GM12878 (cell line): ENCODE measurements at regions not wholly inside any gene's neighbourhood (a gene's known extent, or its start where the extent isn't known, plus 50 kb on each side); places are given as distances from the start of the nearest gene placed in this dataset.
A peak's percentile ranks its signal among the peaks of the same experiment; 100 is the strongest.

ENCODE experiments used
- ATAC-seq: fragments of 200-7000 bp; cut with Tn5 transposase; 3 replicates; pipeline ENCODE4 v1.9.1; 2020; ENCODE audit warnings: mild to moderate bottlenecking, moderate library complexity
- BruUV-seq: library from RNA; stranded (reverse); fragments of 400-500 nt; replicated peaks from 2 replicates; lab custom pipeline; 2021; lab: Mats Ljungman, UMichigan
- CTCF ChIA-PET: fragments of 300-600 bp; sonication (Branson Sonifier 250); formaldehyde crosslinking; extraction: SDS; loops from one replicate; lab custom pipeline; 2021; ENCODE audit warnings: inconsistent platforms; lab: Yijun Ruan, JAX
- POLR2A ChIA-PET: fragments of 350-600 bp; formaldehyde crosslinking; extraction: SDS; loops from one replicate; lab custom pipeline; 2021; ENCODE audit warnings: inconsistent platforms; lab: Charles Lee
- RAD21 ChIA-PET: fragments of 300-600 bp; sonication (Branson Sonifier 250); formaldehyde crosslinking; loops from one replicate; lab custom pipeline; 2023; ENCODE audit warnings: antibody characterized with exemption; ENCODE audit not compliant: unreplicated experiment; lab: Charles Lee
- SMC1A ChIA-PET: fragments of 300-600 bp; sonication (Branson Sonifier 250); formaldehyde crosslinking; loops from one replicate; lab custom pipeline; 2023; ENCODE audit not compliant: unreplicated experiment, uncharacterized antibody; lab: Charles Lee
- DNase-seq: peaks from one replicate; pipeline ENCODE4 v3.0.0-alpha.2; 2011; ENCODE audit warnings: low read depth, low spot score
- FAIRE-seq: peaks from 3 replicates; lab custom pipeline; 2011; peaks lifted over from hg19 to GRCh38; lab: Jason Lieb, UNC
- H2AFZ ChIP-seq: 2 replicates; pipeline ENCODE4 v1.6.0; 2011; ENCODE audit warnings: low read depth, low read length, control low read depth; ENCODE audit not compliant: control insufficient read depth
- H3K27ac ChIP-seq: 2 replicates; pipeline ENCODE4 v1.5.1; 2011; ENCODE audit warnings: control low read depth; ENCODE audit not compliant: control insufficient read depth, insufficient read depth
- H3K27me3 ChIP-seq, 2 experiments: replicated peaks in 1 of 2; 2 replicates each; pipeline versions ENCODE4 v1.6.0 to v1.6.1; 2011; ENCODE audit warnings: low read length in 1 of 2; ENCODE audit not compliant: control insufficient read depth in 2 of 2, insufficient read depth in 2 of 2
- H3K36me3 ChIP-seq, 2 experiments: 2 replicates each; pipeline ENCODE4 v1.5.1; 2011; ENCODE audit warnings: low read length in 1 of 2; ENCODE audit not compliant: control insufficient read depth in 2 of 2, insufficient read depth in 2 of 2
- H3K4me1 ChIP-seq: 2 replicates; pipeline ENCODE4 v1.6.1; 2011; ENCODE audit warnings: mild to moderate bottlenecking, low read length, moderate library complexity, mixed read lengths; ENCODE audit not compliant: control insufficient read depth, insufficient read depth
- H3K4me2 ChIP-seq: 2 replicates; pipeline ENCODE4 v1.6.0; 2011; ENCODE audit warnings: control low read depth; ENCODE audit not compliant: control insufficient read depth, insufficient read depth
- H3K4me3 ChIP-seq: fragments of 200-600 bp; sonication (generic); 2 replicates; pipeline ENCODE4 v1.5.1; 2016
- H3K79me2 ChIP-seq: 2 replicates; pipeline ENCODE4 v1.6.0; 2011; ENCODE audit warnings: low read length; ENCODE audit not compliant: control insufficient read depth, insufficient read depth
- H3K9ac ChIP-seq: 2 replicates; pipeline ENCODE4 v1.8.0; 2011; ENCODE audit warnings: low read length, control low read depth, mixed read lengths; ENCODE audit not compliant: control insufficient read depth, insufficient read depth
- H3K9me3 ChIP-seq: replicated peaks from 3 replicates; pipeline ENCODE4 v1.5.1; 2011; ENCODE audit warnings: mild to moderate bottlenecking, low read length; ENCODE audit not compliant: control insufficient read depth, insufficient read depth
- H4K20me1 ChIP-seq: 2 replicates; pipeline ENCODE4 v1.6.0; 2011; ENCODE audit not compliant: control insufficient read depth, insufficient read depth
- ASH2L ChIP-seq: fragments of 300-600, 200-600 bp; sonication (generic); IDR thresholded peaks from 2 replicates; pipeline ENCODE4 v1.6.1; 2017; ENCODE audit warnings: low read depth, mild to moderate bottlenecking, borderline replicate concordance
- BCLAF1 ChIP-seq: fragments of 450-650 bp; IDR thresholded peaks from 2 replicates; pipeline ENCODE4 v1.6.1; 2017; ENCODE audit warnings: antibody characterized with exemption, mild to moderate bottlenecking, moderate library complexity
- BHLHE40 ChIP-seq, 2 experiments: fragments of 450-650 bp in 1 of 2; IDR thresholded peaks; 2 replicates each; pipeline ENCODE4 v1.6.1; 2011 to 2017; ENCODE audit warnings: low read depth in 2 of 2, borderline replicate concordance in 1 of 2, improper control_type of control experiment in 1 of 2, low read length in 1 of 2, mild to moderate bottlenecking in 1 of 2
- CBX5 ChIP-seq: sonication (generic); IDR thresholded peaks from 2 replicates; pipeline ENCODE4 v1.6.1; 2016; ENCODE audit warnings: low read depth, moderate library complexity, mild to moderate bottlenecking, inconsistent platforms
- GATAD2B ChIP-seq: fragments of 450-650 bp; conservative IDR thresholded peaks from 2 replicates; pipeline ENCODE4 v1.6.1; 2017; ENCODE audit warnings: low read depth, mild to moderate bottlenecking, moderate library complexity
- IRF4 ChIP-seq: IDR thresholded peaks from 2 replicates; pipeline ENCODE4 v1.6.1; 2011; ENCODE audit warnings: low read depth, low read length
- MTA3 ChIP-seq: IDR thresholded peaks from 2 replicates; pipeline ENCODE4 v1.6.1; 2012; ENCODE audit warnings: low read length, inconsistent platforms, borderline replicate concordance
- MYB ChIP-seq: fragments of 150-350 bp; IDR thresholded peaks from 2 replicates; pipeline ENCODE4 v1.6.1; 2014; ENCODE audit warnings: mild to moderate bottlenecking, low read depth, low read length, borderline replicate concordance
- NR2C2 ChIP-seq: IDR thresholded peaks from 2 replicates; pipeline ENCODE4 v1.6.1; 2011; ENCODE audit warnings: borderline replicate concordance, low read depth; ENCODE audit not compliant: control insufficient read depth, insufficient read length
- RAD51 ChIP-seq: fragments of 450-650 bp; IDR thresholded peaks from 2 replicates; pipeline ENCODE4 v1.6.1; 2016; ENCODE audit warnings: moderate library complexity, mild to moderate bottlenecking, inconsistent platforms
- TARDBP ChIP-seq: IDR thresholded peaks from 2 replicates; pipeline ENCODE4 v1.6.1; 2016; ENCODE audit warnings: borderline replicate concordance
- ZBED1 ChIP-seq: IDR thresholded peaks from 2 replicates; pipeline ENCODE4 v1.6.1; 2016; ENCODE audit warnings: borderline replicate concordance
- WGBS: methylation state at CpG from one replicate; pipeline ENCODE4 v1.1.6; 2016; ENCODE audit warnings: low lambda C conversion rate; ENCODE audit not compliant: insufficient replicate concordance, insufficient coverage; ENCODE audit errors: missing lambda C conversion rate; 5-methylcytosine and 5-hydroxymethylcytosine counted together
- in situ Hi-C: fragments of 300-500 bp; cut with MboI; formaldehyde crosslinking; loops from 9 replicates; pipeline ENCODE4 v1.14.3; 2018; ENCODE audit warnings: mixed read lengths
- intact Hi-C: fragments of 100-400 bp; cut with micrococcal nuclease; formaldehyde crosslinking; loops from one replicate; pipeline ENCODE4 v1.14.2; 2022; ENCODE audit not compliant: unreplicated experiment
- TF ChIP-seq, protein P1 (sequence below): fragments of 450-650 bp; IDR thresholded peaks from 2 replicates; pipeline ENCODE4 v1.6.1; 2018; ENCODE audit warnings: borderline replicate concordance, mild to moderate bottlenecking; ENCODE audit not compliant: partially characterized antibody
- TF ChIP-seq, protein P2 (sequence below), 3 experiments: IDR thresholded peaks in 2 of 3; conservative IDR thresholded peaks in 1 of 3; 2 replicates each; pipeline ENCODE4 v1.5.1; 2011; ENCODE audit warnings: low read depth in 3 of 3, low read length in 3 of 3, mild to moderate bottlenecking in 3 of 3, control low read depth in 2 of 3, moderate library complexity in 2 of 3, inconsistent platforms in 1 of 3, mixed read lengths in 1 of 3; ENCODE audit not compliant: control insufficient read depth in 2 of 3, insufficient read depth in 1 of 3; ENCODE audit errors: extremely low read depth in 1 of 3

- Histone ChIP-seq H3K79me2 (no peaks in the 10 kb centered on the region), H3K4me1 (no peaks in the 10 kb centered on the region), H3K9me3 (no peaks in the 10 kb centered on the region), H4K20me1 (no peaks in the 10 kb centered on the region), H3K9ac (no peak overlapping the region), H3K4me2 (no peak overlapping the region), H3K27ac (no peak overlapping the region), H3K36me3 (no peaks in the 10 kb centered on the region), H2AFZ (no peak overlapping the region), H3K27me3 (no peaks in the 10 kb centered on the region), H3K4me3 (no peak overlapping the region)
- DNase-seq (no peak), ATAC-seq (0 out of 3 replicates have a peak, but pooled peaks have one; percentile 18), FAIRE-seq (no peak)
- CTCF ChIA-PET = interaction anchor here (0.7 to 2.1 kb wide), 3 partner anchors 16 to 238 kb away, joined by 3 to 5 read pairs (median 3); no protein-coding TSS in a partner anchor
- POLR2A ChIA-PET = no interaction called here
- intact Hi-C loops (no loop called here), in situ Hi-C loops (no loop called here)
- SMC1A ChIA-PET = no interaction called here
- BruUV-seq = no TSS peak
- 0% methylated on average over 1 of the region's 1 CpG for WGBS
- RAD21 ChIA-PET = no interaction called here
- TF ChIP-seq ASH2L (no peak), NR2C2 (no peak), RAD51 (no peak), BCLAF1 (no peak), BHLHE40 (IDR thresholded peaks at IDR 0.05; ENCODE audit: borderline replicate concordance in 1 of 2, low read depth in 2 of 2, low read length in 1 of 2) (no peak), MTA3 (no peak), MYB (no peak), GATAD2B (no peak), CBX5 (no peak), ZBED1 (no peak), IRF4 (no peak), TARDBP (no peak)
- TF ChIP-seq, protein P1, sequence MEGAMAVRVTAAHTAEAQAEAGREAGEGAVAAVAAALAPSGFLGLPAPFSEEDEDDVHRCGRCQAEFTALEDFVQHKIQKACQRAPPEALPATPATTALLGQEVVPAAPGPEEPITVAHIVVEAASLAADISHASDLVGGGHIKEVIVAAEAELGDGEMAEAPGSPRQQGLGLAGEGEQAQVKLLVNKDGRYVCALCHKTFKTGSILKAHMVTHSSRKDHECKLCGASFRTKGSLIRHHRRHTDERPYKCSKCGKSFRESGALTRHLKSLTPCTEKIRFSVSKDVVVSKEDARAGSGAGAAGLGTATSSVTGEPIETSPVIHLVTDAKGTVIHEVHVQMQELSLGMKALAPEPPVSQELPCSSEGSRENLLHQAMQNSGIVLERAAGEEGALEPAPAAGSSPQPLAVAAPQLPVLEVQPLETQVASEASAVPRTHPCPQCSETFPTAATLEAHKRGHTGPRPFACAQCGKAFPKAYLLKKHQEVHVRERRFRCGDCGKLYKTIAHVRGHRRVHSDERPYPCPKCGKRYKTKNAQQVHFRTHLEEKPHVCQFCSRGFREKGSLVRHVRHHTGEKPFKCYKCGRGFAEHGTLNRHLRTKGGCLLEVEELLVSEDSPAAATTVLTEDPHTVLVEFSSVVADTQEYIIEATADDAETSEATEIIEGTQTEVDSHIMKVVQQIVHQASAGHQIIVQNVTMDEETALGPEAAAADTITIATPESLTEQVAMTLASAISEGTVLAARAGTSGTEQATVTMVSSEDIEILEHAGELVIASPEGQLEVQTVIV = no peak
- TF ChIP-seq, protein P2, sequence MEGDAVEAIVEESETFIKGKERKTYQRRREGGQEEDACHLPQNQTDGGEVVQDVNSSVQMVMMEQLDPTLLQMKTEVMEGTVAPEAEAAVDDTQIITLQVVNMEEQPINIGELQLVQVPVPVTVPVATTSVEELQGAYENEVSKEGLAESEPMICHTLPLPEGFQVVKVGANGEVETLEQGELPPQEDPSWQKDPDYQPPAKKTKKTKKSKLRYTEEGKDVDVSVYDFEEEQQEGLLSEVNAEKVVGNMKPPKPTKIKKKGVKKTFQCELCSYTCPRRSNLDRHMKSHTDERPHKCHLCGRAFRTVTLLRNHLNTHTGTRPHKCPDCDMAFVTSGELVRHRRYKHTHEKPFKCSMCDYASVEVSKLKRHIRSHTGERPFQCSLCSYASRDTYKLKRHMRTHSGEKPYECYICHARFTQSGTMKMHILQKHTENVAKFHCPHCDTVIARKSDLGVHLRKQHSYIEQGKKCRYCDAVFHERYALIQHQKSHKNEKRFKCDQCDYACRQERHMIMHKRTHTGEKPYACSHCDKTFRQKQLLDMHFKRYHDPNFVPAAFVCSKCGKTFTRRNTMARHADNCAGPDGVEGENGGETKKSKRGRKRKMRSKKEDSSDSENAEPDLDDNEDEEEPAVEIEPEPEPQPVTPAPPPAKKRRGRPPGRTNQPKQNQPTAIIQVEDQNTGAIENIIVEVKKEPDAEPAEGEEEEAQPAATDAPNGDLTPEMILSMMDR (IDR thresholded peaks at IDR 0.05 in 2 of 3, conservative IDR thresholded peaks at IDR 0.05 in 1 of 3; ENCODE audit: control insufficient read depth in 2 of 3, extremely low read depth in 1 of 3, insufficient read depth in 1 of 3, low read depth in 3 of 3, low read length in 3 of 3) = no peak
Observed at GRCh38 chr15:39299486-39300267, 281.2 kb upstream of the THBS1 start.
